OCI-LY7 (cell line): ENCODE measurements at regions not wholly inside any gene's neighbourhood (a gene's known extent, or its start where the extent isn't known, plus 50 kb on each side); places are given as distances from the start of the nearest gene placed in this dataset.

ENCODE experiments used
- BruUV-seq: library from RNA; stranded (reverse); fragments of 400-500 nt; replicated peaks from 2 replicates; lab custom pipeline; 2021; lab: Mats Ljungman, UMichigan
- CTCF ChIA-PET: fragments of 300-600 bp; sonication (Branson Sonifier 250); formaldehyde crosslinking; loops from one replicate; lab custom pipeline; 2022; ENCODE audit warnings: antibody characterized with exemption; ENCODE audit not compliant: unreplicated experiment; lab: Charles Lee
- POLR2A ChIA-PET: fragments of 300-600 bp; sonication (Branson Sonifier 250); formaldehyde crosslinking; loops from one replicate; lab custom pipeline; 2022; ENCODE audit warnings: antibody characterized with exemption; lab: Charles Lee
- DNase-seq: peaks from one replicate; pipeline ENCODE4 v3.0.0-alpha.2; 2015; ENCODE audit warnings: low spot score
- H2AFZ ChIP-seq: fragments of 200-600 bp; sonication (generic), shearing (Covaris generic); 2 replicates; pipeline ENCODE4 v1.6.1; 2014; ENCODE audit warnings: mild to moderate bottlenecking, antibody characterized with exemption, low read length, moderate library complexity
- H3K27ac ChIP-seq: fragments of 200-600 bp; sonication (generic); 2 replicates; pipeline ENCODE4 v1.5.1; 2014; ENCODE audit warnings: mixed run types, low read depth, mild to moderate bottlenecking, moderate library complexity, low read length, inconsistent platforms; ENCODE audit not compliant: poor library complexity, severe bottlenecking
- H3K36me3 ChIP-seq: fragments of 200-600 bp; sonication (generic); 2 replicates; pipeline ENCODE4 v1.6.1; 2014; ENCODE audit warnings: mild to moderate bottlenecking, antibody characterized with exemption, low read length, moderate library complexity, mixed read lengths; ENCODE audit not compliant: insufficient read depth
- H3K4me1 ChIP-seq: fragments of 200-600 bp; sonication (generic); 2 replicates; pipeline ENCODE4 v1.5.1; 2014; ENCODE audit warnings: mild to moderate bottlenecking, low read length; ENCODE audit not compliant: insufficient read depth, poor library complexity, severe bottlenecking
- H3K4me2 ChIP-seq: fragments of 200-600 bp; sonication (generic); 2 replicates; pipeline ENCODE4 v1.6.1; 2014; ENCODE audit warnings: mild to moderate bottlenecking, low read length
- H3K4me3 ChIP-seq: fragments of 200-600 bp; sonication (generic); 2 replicates; pipeline ENCODE4 v1.5.1; 2014; ENCODE audit warnings: mild to moderate bottlenecking, low read depth, low read length; ENCODE audit not compliant: poor library complexity, severe bottlenecking
- H3K79me2 ChIP-seq: fragments of 200-600 bp; sonication (generic); 2 replicates; pipeline ENCODE4 v1.6.1; 2016; ENCODE audit warnings: low read depth, mild to moderate bottlenecking, low read length, moderate library complexity, mixed read lengths; ENCODE audit not compliant: insufficient read depth
- H3K9me2 ChIP-seq: fragments of 200-600 bp; sonication (generic); 2 replicates; pipeline ENCODE4 v1.6.1; 2016; ENCODE audit warnings: mild to moderate bottlenecking, low read length, mixed read lengths; ENCODE audit not compliant: insufficient read depth
- H3K9me3 ChIP-seq: fragments of 200-600 bp; sonication (generic); 2 replicates; pipeline ENCODE4 v1.6.1; 2014; ENCODE audit warnings: mild to moderate bottlenecking, mixed run types, low read length, mixed read lengths
- H4K20me1 ChIP-seq: fragments of 200-600 bp; sonication (generic); 2 replicates; pipeline ENCODE4 v1.6.1; 2014; ENCODE audit warnings: mild to moderate bottlenecking, antibody characterized with exemption, low read length, moderate library complexity, mixed read lengths; ENCODE audit not compliant: insufficient read depth
- EZH2phosphoT487 ChIP-seq: fragments of 200-600 bp; sonication (generic); IDR thresholded peaks from 2 replicates; pipeline ENCODE4 v1.6.1; 2018; ENCODE audit warnings: low read depth, borderline replicate concordance, mild to moderate bottlenecking, mixed run types, antibody characterized with exemption, low read length, moderate library complexity, mixed read lengths
- intact Hi-C: fragments of 100-400 bp; cut with micrococcal nuclease; formaldehyde crosslinking; loops from one replicate; pipeline ENCODE4 v1.10.0; 2022; ENCODE audit not compliant: unreplicated experiment
- TF ChIP-seq, protein P1 (sequence below): fragments of 200-600 bp; sonication (generic); conservative IDR thresholded peaks from 2 replicates; pipeline ENCODE4 v1.5.1; 2014; ENCODE audit warnings: mild to moderate bottlenecking, antibody characterized with exemption, low read length, moderate library complexity, mixed read lengths

DNA sequence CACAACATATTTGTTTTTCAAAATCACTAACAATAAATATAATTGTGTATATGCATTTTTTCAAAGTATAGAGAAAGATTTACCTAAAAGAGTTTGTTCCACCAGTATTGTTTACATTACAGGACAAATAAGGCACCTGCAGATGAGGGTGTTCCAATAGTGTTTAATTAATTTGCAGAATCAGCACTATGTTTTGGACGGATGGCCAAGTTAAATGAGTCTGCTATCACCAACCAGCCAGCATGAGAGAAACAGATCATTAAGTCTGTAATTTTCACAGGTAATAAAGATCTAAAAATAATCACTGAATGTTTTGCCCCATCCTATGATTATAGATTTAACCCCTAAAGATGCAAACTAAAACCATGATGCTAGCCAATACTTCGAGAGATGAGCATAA is 2247.0 kb downstream of the NCAM2 start:
- ChIA-PET POLR2A (no interaction called here), CTCF (no interaction called here)
- TF ChIP-seq EZH2phosphoT487, result no peak
- TF ChIP-seq, protein P1, sequence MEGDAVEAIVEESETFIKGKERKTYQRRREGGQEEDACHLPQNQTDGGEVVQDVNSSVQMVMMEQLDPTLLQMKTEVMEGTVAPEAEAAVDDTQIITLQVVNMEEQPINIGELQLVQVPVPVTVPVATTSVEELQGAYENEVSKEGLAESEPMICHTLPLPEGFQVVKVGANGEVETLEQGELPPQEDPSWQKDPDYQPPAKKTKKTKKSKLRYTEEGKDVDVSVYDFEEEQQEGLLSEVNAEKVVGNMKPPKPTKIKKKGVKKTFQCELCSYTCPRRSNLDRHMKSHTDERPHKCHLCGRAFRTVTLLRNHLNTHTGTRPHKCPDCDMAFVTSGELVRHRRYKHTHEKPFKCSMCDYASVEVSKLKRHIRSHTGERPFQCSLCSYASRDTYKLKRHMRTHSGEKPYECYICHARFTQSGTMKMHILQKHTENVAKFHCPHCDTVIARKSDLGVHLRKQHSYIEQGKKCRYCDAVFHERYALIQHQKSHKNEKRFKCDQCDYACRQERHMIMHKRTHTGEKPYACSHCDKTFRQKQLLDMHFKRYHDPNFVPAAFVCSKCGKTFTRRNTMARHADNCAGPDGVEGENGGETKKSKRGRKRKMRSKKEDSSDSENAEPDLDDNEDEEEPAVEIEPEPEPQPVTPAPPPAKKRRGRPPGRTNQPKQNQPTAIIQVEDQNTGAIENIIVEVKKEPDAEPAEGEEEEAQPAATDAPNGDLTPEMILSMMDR, result no peak
- H3K79me2 ChIP-seq, result no peaks in the 10 kb centered on the region
- intact Hi-C loops, result no loop called here
- no peaks in the 10 kb centered on the region for H4K20me1 ChIP-seq
- H3K4me1 ChIP-seq, result no peaks in the 10 kb centered on the region
- DNase-seq, result no peak
- H3K9me2 ChIP-seq, result no peaks in the 10 kb centered on the region
- no peak overlapping the region for H3K27ac ChIP-seq
- H3K4me2 ChIP-seq, result no peak overlapping the region
- H3K36me3 ChIP-seq, result no peaks in the 10 kb centered on the region
- H3K9me3 ChIP-seq, result peaks cover 22% of the 10 kb centered on the region; the same call in 1 of the 2 replicates
- H2AFZ ChIP-seq, result no peak overlapping the region
- BruUV-seq, result no TSS peak
- H3K4me3 ChIP-seq, result no peak overlapping the region

- H2AFZ ChIP-seq, result no peak overlapping the region
- no peaks in the 10 kb centered on the region for H3K4me1 ChIP-seq
- intact Hi-C loops, result no loop called here
- H3K4me2 ChIP-seq, result no peak overlapping the region
- no peak for DNase-seq
- H3K27ac ChIP-seq, result no peak overlapping the region
- no peak overlapping the region for H3K4me3 ChIP-seq
- no peaks in the 10 kb centered on the region for H4K20me1 ChIP-seq
- no peak for TF ChIP-seq EZH2phosphoT487
- TF ChIP-seq, protein P1, result no peak
- no peaks in the 10 kb centered on the region for H3K79me2 ChIP-seq
- BruUV-seq, result no TSS peak
- CTCF ChIA-PET, result no interaction called here
- no peaks in the 10 kb centered on the region for H3K9me2 ChIP-seq
- POLR2A ChIA-PET, result no interaction called here
- no peaks in the 10 kb centered on the region for H3K36me3 ChIP-seq
- peaks cover 31% of the 10 kb centered on the region; the same call in 1 of the 2 replicates for H3K9me3 ChIP-seq
Observed at GRCh38 chr21:23223882-23224281, 2225.7 kb downstream of the NCAM2 start.

DNA sequence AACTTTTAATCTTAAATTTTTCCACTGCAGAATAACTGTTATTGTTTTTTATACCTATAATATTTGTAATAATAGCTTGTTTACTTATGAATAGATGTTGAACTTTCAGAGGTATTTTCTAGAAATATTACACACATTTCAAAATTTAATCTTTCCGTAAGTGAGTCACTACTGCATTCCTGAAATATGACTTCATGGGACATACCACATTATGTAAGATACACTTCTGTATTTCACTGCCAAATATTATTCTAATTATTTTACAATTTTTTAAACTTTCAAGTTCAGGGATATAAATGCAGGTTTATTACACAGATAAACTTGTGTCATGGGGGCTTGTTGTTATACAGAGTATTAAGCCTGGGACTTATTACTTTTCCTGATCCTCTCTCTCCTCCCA is 2220.5 kb downstream of the NCAM2 start:
- ChIA-PET POLR2A (interaction anchor here (0.6 kb wide), 1 partner anchor 632 kb away, joined by 3 read pairs; no protein-coding TSS in a partner anchor), CTCF (no interaction called here)
- BruUV-seq, result no TSS peak
- H2AFZ ChIP-seq, result no peak overlapping the region
- no peaks in the 10 kb centered on the region for H3K79me2 ChIP-seq
- no peak overlapping the region for H3K27ac ChIP-seq
- H3K36me3 ChIP-seq, result no peaks in the 10 kb centered on the region
- no peaks in the 10 kb centered on the region for H3K4me1 ChIP-seq
- no peaks in the 10 kb centered on the region for H3K9me2 ChIP-seq
- TF ChIP-seq, protein P1, result no peak
- no peak for TF ChIP-seq EZH2phosphoT487
- H3K4me3 ChIP-seq, result no peak overlapping the region
- intact Hi-C loops, result no loop called here
- peaks cover 28% of the 10 kb centered on the region for H3K9me3 ChIP-seq
- DNase-seq, result no peak
- H4K20me1 ChIP-seq, result no peaks in the 10 kb centered on the region
- no peak overlapping the region for H3K4me2 ChIP-seq
